HCT116 (cell line): ENCODE measurements at regions not wholly inside any gene's neighbourhood (a gene's known extent, or its start where the extent isn't known, plus 50 kb on each side); places are given as distances from the start of the nearest gene placed in this dataset.

Source experiments
- ATAC-seq: fragments of 200-7000 bp; cut with Tn5 transposase; 2 replicates; pipeline ENCODE4 v1.9.1; 2020; ENCODE audit warnings: mild to moderate bottlenecking, moderate library complexity
- BruUV-seq: library from RNA; stranded (reverse); fragments of 400-500 nt; replicated peaks from 2 replicates; lab custom pipeline; 2021; lab: Mats Ljungman, UMichigan
- CTCF ChIA-PET: fragments of 300-600 bp; sonication (Branson Sonifier 250); formaldehyde crosslinking; loops from one replicate; lab custom pipeline; 2021; ENCODE audit warnings: antibody characterized with exemption; lab: Charles Lee
- POLR2A ChIA-PET: fragments of 300-600, 350-600 bp; sonication (Branson Sonifier 250); formaldehyde crosslinking; loops from one replicate; lab custom pipeline; 2021; ENCODE audit warnings: antibody characterized with exemption; lab: Charles Lee
- RAD21 ChIA-PET, 2 experiments: fragments of 300-600 bp; sonication (Branson Sonifier 250); formaldehyde crosslinking; loops; one replicate each; lab custom pipeline; 2023; ENCODE audit warnings: low total read pairs in 2 of 2; ENCODE audit not compliant: uncharacterized antibody in 2 of 2, unreplicated experiment in 2 of 2, low non-redundant PET in 1 of 2; lab: Charles Lee
- DNase-seq: peaks from one replicate; pipeline ENCODE4 v3.0.0-alpha.2; 2010; ENCODE audit warnings: low read depth, low spot score
- H2AFZ ChIP-seq: fragments of 200-600 bp; shearing (Covaris generic), sonication (generic); 2 replicates; pipeline ENCODE4 v1.6.1; 2017; ENCODE audit warnings: low read depth, mixed run types, mixed read lengths, antibody characterized with exemption, low read length; ENCODE audit not compliant: poor library complexity, severe bottlenecking
- H3K27ac ChIP-seq: 2 replicates; pipeline ENCODE4 v1.5.1; 2012; ENCODE audit warnings: low read depth, low read length
- H3K27me3 ChIP-seq: fragments of 200-600 bp; sonication (generic); 2 replicates; pipeline ENCODE4 v1.6.1; 2016; ENCODE audit warnings: mixed run types, low read length, mixed read lengths; ENCODE audit not compliant: insufficient read depth
- H3K36me3 ChIP-seq, 2 experiments: fragments of 200-500 bp in 1 of 2; fragments of 200-600 bp in 1 of 2; sonication (Bioruptor generic) in 1 of 2; sonication (generic) in 1 of 2; 2 replicates each; pipeline versions ENCODE4 v1.5.1 to v1.6.1; 2014 to 2016; ENCODE audit warnings: low read length in 2 of 2, inconsistent platforms in 1 of 2, mixed read lengths in 1 of 2, mixed run types in 1 of 2; ENCODE audit not compliant: insufficient read depth in 2 of 2, control insufficient read depth in 1 of 2
- H3K4me1 ChIP-seq, 2 experiments: fragments of 200-600 bp in 1 of 2; sonication (generic) in 1 of 2; 2 replicates each; pipeline versions ENCODE4 v1.5.1 to v1.6.1; 2012 to 2017; ENCODE audit warnings: low read length in 2 of 2, inconsistent platforms in 1 of 2, mild to moderate bottlenecking in 1 of 2, mixed read lengths in 1 of 2, mixed run types in 1 of 2, moderate library complexity in 1 of 2; ENCODE audit not compliant: insufficient read depth in 2 of 2, control insufficient read depth in 1 of 2
- H3K4me2 ChIP-seq: fragments of 200-600 bp; sonication (generic); 2 replicates; pipeline ENCODE4 v1.6.1; 2017; ENCODE audit warnings: mixed run types, low read length, mixed read lengths
- H3K4me3 ChIP-seq, 2 experiments: fragments of 200-600 bp in 1 of 2; sonication (generic) in 1 of 2; replicated peaks in 1 of 2; 2 replicates each; pipeline ENCODE4 v1.5.1; 2011 to 2016; ENCODE audit warnings: low read length in 2 of 2, control low read depth in 1 of 2, low read depth in 1 of 2, mild to moderate bottlenecking in 1 of 2, mixed read lengths in 1 of 2, mixed run types in 1 of 2
- H3K79me2 ChIP-seq: fragments of 200-600 bp; sonication (generic); 2 replicates; pipeline ENCODE4 v1.6.1; 2017; ENCODE audit warnings: mild to moderate bottlenecking, mixed run types, low read length, moderate library complexity, mixed read lengths; ENCODE audit not compliant: insufficient read depth
- H3K9ac ChIP-seq: fragments of 200-600 bp; sonication (generic); 2 replicates; pipeline ENCODE4 v1.6.1; 2016; ENCODE audit warnings: low read length, mixed read lengths
- H3K9me2 ChIP-seq: fragments of 200-600 bp; sonication (generic), shearing (Covaris generic); 2 replicates; pipeline ENCODE4 v1.6.1; 2017; ENCODE audit warnings: mixed run types, mild to moderate bottlenecking, moderate library complexity; ENCODE audit not compliant: insufficient read depth
- H3K9me3 ChIP-seq, 2 experiments: fragments of 200-500 bp in 1 of 2; fragments of 200-600 bp in 1 of 2; sonication (Bioruptor generic) in 1 of 2; sonication (generic) in 1 of 2; 2 replicates each; pipeline ENCODE4 v1.6.1; 2014 to 2017; ENCODE audit warnings: low read length in 2 of 2, mixed read lengths in 2 of 2, inconsistent platforms in 1 of 2, low read depth in 1 of 2, mild to moderate bottlenecking in 1 of 2, mixed run types in 1 of 2, moderate library complexity in 1 of 2; ENCODE audit not compliant: control insufficient read depth in 1 of 2, insufficient read depth in 1 of 2
- H4K20me1 ChIP-seq: fragments of 200-600 bp; sonication (generic), shearing (Covaris generic); 2 replicates; pipeline ENCODE4 v1.6.1; 2017; ENCODE audit warnings: mixed run types, mild to moderate bottlenecking, moderate library complexity; ENCODE audit not compliant: insufficient read depth
- CBX3 ChIP-seq: IDR thresholded peaks from 2 replicates; pipeline ENCODE4 v1.6.1; 2012; ENCODE audit warnings: low read depth
- CEBPB ChIP-seq: IDR thresholded peaks from 2 replicates; pipeline ENCODE4 v1.6.1; 2012; ENCODE audit warnings: low read depth
- EZH2 ChIP-seq: fragments of 200-600 bp; sonication (generic); IDR thresholded peaks from 2 replicates; pipeline ENCODE4 v1.6.1; 2017; ENCODE audit warnings: antibody characterized with exemption, mixed run types
- MAX ChIP-seq: IDR thresholded peaks from 2 replicates; pipeline ENCODE4 v1.6.1; 2012
- POLR2A ChIP-seq: IDR thresholded peaks from 2 replicates; pipeline ENCODE4 v1.7.0; 2011; ENCODE audit warnings: borderline replicate concordance; ENCODE audit not compliant: insufficient read depth, insufficient read length; ENCODE audit errors: extremely low read depth
- POLR2AphosphoS5 ChIP-seq: IDR thresholded peaks from 2 replicates; pipeline ENCODE4 v1.6.1; 2011; ENCODE audit warnings: mild to moderate bottlenecking, low read depth, low read length, moderate library complexity
- RAD21 ChIP-seq: IDR thresholded peaks from 2 replicates; pipeline ENCODE4 v1.6.1; 2012; ENCODE audit warnings: low read depth, mild to moderate bottlenecking
- REST ChIP-seq: IDR thresholded peaks from 2 replicates; pipeline ENCODE4 v1.6.1; 2012; ENCODE audit warnings: low read depth
- TCF7L2 ChIP-seq: IDR thresholded peaks from 2 replicates; pipeline ENCODE4 v1.7.0; 2011; ENCODE audit warnings: borderline replicate concordance, inconsistent platforms; ENCODE audit not compliant: insufficient read depth, insufficient read length; ENCODE audit errors: extremely low read depth
- YY1 ChIP-seq: IDR thresholded peaks from 2 replicates; pipeline ENCODE4 v1.6.1; 2011; ENCODE audit warnings: low read length, low read depth, moderate library complexity, mild to moderate bottlenecking; ENCODE audit not compliant: insufficient replicate concordance; ENCODE audit errors: extremely low read depth
- ZBTB33 ChIP-seq: IDR thresholded peaks from 2 replicates; pipeline ENCODE4 v1.6.1; 2011; ENCODE audit warnings: mild to moderate bottlenecking, low read length, moderate library complexity; ENCODE audit not compliant: insufficient replicate concordance; ENCODE audit errors: extremely low read depth
- ZNF274 ChIP-seq: fragments of 200-500 bp; sonication (Bioruptor generic); IDR thresholded peaks from 2 replicates; pipeline ENCODE4 v1.6.1; 2014; ENCODE audit warnings: mild to moderate bottlenecking, low read depth, low read length, inconsistent platforms
- intact Hi-C: fragments of 100-400 bp; cut with micrococcal nuclease; formaldehyde crosslinking; loops from 2 replicates; pipeline ENCODE4 v1.10.0; 2022

GRCh38 chr4:112975567-112976355 is 73.7 kb upstream of the ANK2 start (continued):
- TF ChIP-seq REST (no peak), CEBPB (no peak), POLR2AphosphoS5 (no peak), ZNF274 (no peak), TCF7L2 (no peak)

- no peak overlapping the region for H3K9ac ChIP-seq
- no peak overlapping the region for H2AFZ ChIP-seq
- no peaks in the 10 kb centered on the region for H3K9me3 ChIP-seq
- no peaks in the 10 kb centered on the region for H3K36me3 ChIP-seq
- ChIA-PET POLR2A (no interaction called here), CTCF (no interaction called here), RAD21 (no interaction called here)
- no peak overlapping the region for H3K27ac ChIP-seq
- no peak overlapping the region for H3K4me2 ChIP-seq
- intact Hi-C loops, result no loop called here
- H3K27me3 ChIP-seq, result no peaks in the 10 kb centered on the region
- no peaks in the 10 kb centered on the region for H3K4me1 ChIP-seq
- H3K4me3 ChIP-seq, result no peak overlapping the region
- DNase-seq, result no peak
- peaks cover 4% of the 10 kb centered on the region; the same call in 1 of the 2 replicates for H4K20me1 ChIP-seq
- BruUV-seq, result no TSS peak
- no peak for TF ChIP-seq MAX
- no peak for TF ChIP-seq POLR2AphosphoS5
- no peak for TF ChIP-seq EZH2
- TF ChIP-seq YY1, result no peak
- TF ChIP-seq POLR2A, result no peak
- TF ChIP-seq REST, result no peak
- TF ChIP-seq RAD21, result no peak
- no peak for TF ChIP-seq ZBTB33
- no peak for TF ChIP-seq CBX3
- ATAC-seq, result no peak
- no peaks in the 10 kb centered on the region for H3K79me2 ChIP-seq
- no peaks in the 10 kb centered on the region for H3K9me2 ChIP-seq
These were observed 70.6 kb upstream of the ANK2 start for GRCh38 chr4:112978691-112979472.
